Fibroblast of the aortic adventitia (primary cell): ENCODE measurements at regions not wholly inside any gene's neighbourhood (a gene's known extent, or its start where the extent isn't known, plus 50 kb on each side); places are given as distances from the start of the nearest gene placed in this dataset.

ENCODE experiments used
- DNase-seq: peaks from one replicate; pipeline ENCODE4 v3.0.0-alpha.2; 2010; ENCODE audit warnings: low read depth
- H3K4me3 ChIP-seq: 2 replicates; pipeline ENCODE4 v1.5.1; 2011; ENCODE audit warnings: low read depth, mild to moderate bottlenecking, control low read depth, low read length, moderate library complexity
- CTCF ChIP-seq: IDR thresholded peaks from 2 replicates; pipeline ENCODE4 v1.5.1; 2011; ENCODE audit warnings: mild to moderate bottlenecking, low read length, control low read depth, inconsistent platforms; ENCODE audit not compliant: insufficient read depth

GRCh38 chr13:65057986-65058385 is 2172.2 kb downstream of the PCDH9 start:
- no peak overlapping the region for H3K4me3 ChIP-seq
- TF ChIP-seq CTCF, result no peak
- no peak for DNase-seq

GRCh38 chr13:65054277-65054676 is 2175.9 kb downstream of the PCDH9 start:
- H3K4me3 ChIP-seq, result no peak overlapping the region
- no peak for TF ChIP-seq CTCF
- DNase-seq, result no peak

GRCh38 chr13:65036999-65037398 is 2193.1 kb downstream of the PCDH9 start:
- no peak overlapping the region for H3K4me3 ChIP-seq
- DNase-seq, result no peak
- no peak for TF ChIP-seq CTCF

DNA sequence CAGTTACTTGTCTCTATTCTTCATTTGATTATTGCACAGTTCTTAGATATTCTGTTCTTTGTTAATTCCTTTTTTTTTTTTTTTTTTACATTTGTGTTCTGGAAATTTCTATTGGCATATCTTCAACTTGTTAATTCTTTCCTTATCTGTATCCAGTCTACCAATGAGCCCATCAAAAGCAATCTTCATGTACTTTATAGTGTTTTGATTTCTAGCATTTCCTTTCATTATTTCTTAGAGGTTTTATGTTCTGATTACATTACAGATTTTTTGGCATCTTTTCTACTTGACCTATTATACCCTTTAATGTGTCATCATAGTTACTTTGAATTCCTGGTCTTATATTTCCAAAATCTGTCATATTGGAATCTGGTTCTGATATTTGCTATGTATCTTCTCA is 2194.8 kb downstream of the PCDH9 start:
- no peak for DNase-seq
- no peak for TF ChIP-seq CTCF
- H3K4me3 ChIP-seq, result no peak overlapping the region

DNA sequence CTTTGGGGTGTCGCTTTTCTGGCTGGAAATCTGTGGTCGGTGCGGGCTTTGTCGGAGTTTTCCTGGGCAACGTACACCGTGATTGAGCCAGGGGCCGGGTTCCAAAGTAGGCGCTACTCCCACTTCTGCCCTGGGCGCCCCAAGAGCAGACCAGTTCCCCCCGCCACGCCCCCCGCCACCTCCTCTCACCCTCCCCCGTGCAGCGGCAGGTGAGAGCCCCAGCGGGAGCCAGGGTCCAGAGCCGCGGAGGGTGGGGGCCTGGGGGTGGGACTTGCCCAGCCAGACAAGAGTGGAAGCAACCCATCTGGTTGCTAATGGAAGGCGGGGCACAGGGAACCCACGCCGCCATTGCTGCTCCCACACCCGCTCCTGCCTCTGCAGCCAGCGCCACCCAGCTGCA is 2195.9 kb downstream of the PCDH9 start:
- no peak for DNase-seq
- no peak for TF ChIP-seq CTCF
- no peak overlapping the region for H3K4me3 ChIP-seq

- TF ChIP-seq CTCF, result no peak
- no peak for DNase-seq
- no peak overlapping the region for H3K4me3 ChIP-seq
These were observed 2197.3 kb downstream of the PCDH9 start for GRCh38 chr13:65032825-65033224.

DNA sequence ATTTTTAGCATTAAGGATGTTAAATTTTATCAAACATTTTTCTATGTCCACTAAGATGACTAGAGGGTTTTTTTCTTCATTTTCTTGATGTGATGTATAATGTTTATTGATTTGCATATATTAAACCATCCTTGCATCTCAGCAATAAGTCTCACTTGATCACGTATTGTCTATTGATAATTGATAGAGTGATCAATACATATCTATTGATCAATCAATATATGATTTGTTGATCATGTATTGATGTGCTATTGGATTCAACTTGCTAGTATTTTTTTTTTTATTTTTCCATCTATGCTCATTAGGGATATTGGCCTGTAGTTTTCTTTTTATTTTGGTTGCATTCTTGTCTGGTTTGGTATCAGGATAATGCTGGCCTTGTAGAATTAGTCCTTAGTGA is 2202.0 kb downstream of the PCDH9 start:
- no peak for TF ChIP-seq CTCF
- DNase-seq, result no peak
- H3K4me3 ChIP-seq, result no peak overlapping the region
